AG04450 (cell line): ENCODE measurements at regions not wholly inside any gene's neighbourhood (a gene's known extent, or its start where the extent isn't known, plus 50 kb on each side); places are given as distances from the start of the nearest gene placed in this dataset.

Experiments used
- CTCF ChIA-PET: fragments of 300-600, 350-600 bp; formaldehyde crosslinking; extraction: SDS; loops from one replicate; lab custom pipeline; 2022; ENCODE audit warnings: antibody characterized with exemption, inconsistent platforms; lab: Charles Lee
- POLR2A ChIA-PET: fragments of 350-600 bp; formaldehyde crosslinking; extraction: SDS; loops from one replicate; lab custom pipeline; 2021; ENCODE audit warnings: antibody characterized with exemption, inconsistent platforms; lab: Yijun Ruan, JAX
- DNase-seq: peaks from one replicate; pipeline ENCODE4 v3.0.0-alpha.2; 2011; ENCODE audit warnings: low read depth, low spot score
- H3K27ac ChIP-seq: one replicate; pipeline ENCODE4 v1.5.1; 2012; ENCODE audit warnings: low read depth, low read length, control low read depth
- H3K27me3 ChIP-seq: one replicate; pipeline ENCODE4 v1.6.0; 2012; ENCODE audit warnings: low read length; ENCODE audit not compliant: control insufficient read depth, insufficient read depth
- H3K4me3 ChIP-seq: 2 replicates; pipeline ENCODE4 v1.5.1; 2011; ENCODE audit warnings: mild to moderate bottlenecking, low read depth, low read length, control low read depth
- H3K9me3 ChIP-seq: 2 replicates; pipeline ENCODE4 v1.5.1; 2012; ENCODE audit warnings: low read length; ENCODE audit not compliant: control insufficient read depth, insufficient read depth
- TF ChIP-seq, protein P1 (sequence below): IDR thresholded peaks from 2 replicates; pipeline ENCODE4 v1.5.1; 2011; ENCODE audit warnings: low read depth, low read length, control low read depth, inconsistent platforms

DNA sequence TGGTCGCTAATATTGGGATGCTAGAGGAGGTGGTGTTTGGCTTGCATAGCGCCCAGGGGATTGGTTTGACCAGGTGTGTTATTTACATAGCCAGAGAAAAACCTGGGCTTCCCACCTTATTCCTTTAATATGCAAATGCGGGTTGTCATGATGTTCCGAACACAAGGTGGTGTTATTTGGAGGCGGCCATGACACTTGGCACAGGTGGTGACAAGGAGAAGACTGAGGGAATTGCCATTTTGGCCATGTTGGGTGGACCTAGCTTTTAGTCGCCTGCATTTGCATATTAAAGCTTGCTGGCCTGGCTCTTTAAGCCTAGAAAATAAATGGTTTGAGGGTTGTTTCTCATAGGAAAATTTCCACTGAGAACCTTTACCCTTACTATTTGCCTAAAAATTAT lies 490.5 kb downstream of the SIPA1L2 start:
- POLR2A ChIA-PET: interaction anchor here (0.6 kb wide), 1 partner anchor 84 kb away, joined by 3 read pairs; no protein-coding TSS in a partner anchor

DNA sequence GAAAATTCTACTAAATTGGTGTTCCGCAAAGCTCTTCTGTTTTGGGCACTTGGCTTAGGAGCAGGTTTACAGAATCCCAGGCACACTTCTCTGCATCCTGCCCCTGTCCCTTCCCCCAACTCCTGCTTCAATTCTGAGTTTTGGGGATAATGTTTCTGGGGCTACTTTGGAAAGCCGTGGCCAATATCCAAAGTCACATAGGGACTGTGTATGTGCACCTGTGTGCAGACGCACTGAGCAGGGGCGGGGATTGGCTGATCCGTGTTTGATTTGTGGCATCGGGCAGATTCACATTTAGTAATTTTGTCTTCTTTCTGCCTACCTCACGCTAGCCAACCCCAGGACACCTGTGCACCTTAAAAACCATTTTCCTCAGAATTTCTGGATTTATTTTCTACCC lies 491.9 kb downstream of the SIPA1L2 start:
- Histone ChIP-seq H3K27ac (no peak overlapping the region), H3K4me3 (no peak overlapping the region), H3K27me3 (no peaks in the 10 kb centered on the region), H3K9me3 (peaks cover 3% of the 10 kb centered on the region; the same call in 1 of the 2 replicates)
- POLR2A ChIA-PET: no interaction called here
- CTCF ChIA-PET: interaction anchor here (1.0 kb wide), 1 partner anchor 10 kb away, joined by 4 read pairs; no protein-coding TSS in a partner anchor
- no peak for DNase-seq
- TF ChIP-seq, protein P1, sequence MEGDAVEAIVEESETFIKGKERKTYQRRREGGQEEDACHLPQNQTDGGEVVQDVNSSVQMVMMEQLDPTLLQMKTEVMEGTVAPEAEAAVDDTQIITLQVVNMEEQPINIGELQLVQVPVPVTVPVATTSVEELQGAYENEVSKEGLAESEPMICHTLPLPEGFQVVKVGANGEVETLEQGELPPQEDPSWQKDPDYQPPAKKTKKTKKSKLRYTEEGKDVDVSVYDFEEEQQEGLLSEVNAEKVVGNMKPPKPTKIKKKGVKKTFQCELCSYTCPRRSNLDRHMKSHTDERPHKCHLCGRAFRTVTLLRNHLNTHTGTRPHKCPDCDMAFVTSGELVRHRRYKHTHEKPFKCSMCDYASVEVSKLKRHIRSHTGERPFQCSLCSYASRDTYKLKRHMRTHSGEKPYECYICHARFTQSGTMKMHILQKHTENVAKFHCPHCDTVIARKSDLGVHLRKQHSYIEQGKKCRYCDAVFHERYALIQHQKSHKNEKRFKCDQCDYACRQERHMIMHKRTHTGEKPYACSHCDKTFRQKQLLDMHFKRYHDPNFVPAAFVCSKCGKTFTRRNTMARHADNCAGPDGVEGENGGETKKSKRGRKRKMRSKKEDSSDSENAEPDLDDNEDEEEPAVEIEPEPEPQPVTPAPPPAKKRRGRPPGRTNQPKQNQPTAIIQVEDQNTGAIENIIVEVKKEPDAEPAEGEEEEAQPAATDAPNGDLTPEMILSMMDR: no peak

More for the DNA sequence above, 490.5 kb downstream of the SIPA1L2 start:
- TF ChIP-seq, protein P1: no peak
- Histone ChIP-seq H3K27me3 (no peaks in the 10 kb centered on the region), H3K4me3 (no peak overlapping the region), H3K27ac (no peak overlapping the region), H3K9me3 (peaks cover 3% of the 10 kb centered on the region; the same call in 1 of the 2 replicates)
- CTCF ChIA-PET: no interaction called here
- no peak for DNase-seq

DNA sequence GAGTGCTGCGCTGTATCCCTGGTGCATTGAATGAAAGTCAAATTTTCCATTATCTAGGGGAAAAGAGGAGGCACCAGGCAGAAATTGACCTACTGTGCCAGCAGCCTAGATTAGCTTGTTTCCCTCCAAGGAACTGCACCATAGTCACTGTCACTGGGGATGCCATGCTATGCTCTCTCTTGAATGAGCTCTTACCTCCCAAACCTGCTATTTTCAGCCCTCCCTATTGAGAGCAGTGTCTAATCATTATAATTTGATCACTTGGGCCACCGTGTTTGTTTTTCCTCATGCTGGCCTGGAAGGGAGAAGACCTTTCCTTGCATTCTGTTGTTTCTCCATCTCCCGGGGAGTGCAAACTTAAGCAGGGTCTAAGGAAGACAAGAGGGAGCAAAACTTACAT lies 492.9 kb downstream of the SIPA1L2 start:
- Histone ChIP-seq H3K27ac (no peak overlapping the region), H3K9me3 (peaks cover 3% of the 10 kb centered on the region; the same call in 1 of the 2 replicates), H3K4me3 (no peak overlapping the region), H3K27me3 (no peaks in the 10 kb centered on the region)
- no peak for DNase-seq
- CTCF ChIA-PET: no interaction called here
- TF ChIP-seq, protein P1: no peak
- POLR2A ChIA-PET: no interaction called here

DNA sequence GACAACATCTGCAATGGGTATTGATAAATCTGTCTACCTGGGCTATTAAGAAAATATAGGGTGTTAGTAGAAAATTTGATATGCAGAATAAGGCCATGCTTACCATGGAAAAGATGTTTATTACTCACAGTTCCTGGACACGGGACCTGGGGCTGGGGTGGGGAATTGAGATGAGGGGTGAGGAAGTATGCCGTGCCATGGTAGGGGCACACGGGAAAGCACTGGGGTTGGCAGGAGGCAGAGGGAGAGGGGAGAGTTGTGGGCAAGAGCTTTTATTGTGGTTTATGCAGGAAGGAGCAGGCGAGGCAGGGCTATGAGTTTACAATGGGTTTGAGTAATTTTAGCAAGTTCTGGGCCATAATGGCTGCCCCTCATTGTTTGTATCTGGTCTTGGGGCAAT lies 493.8 kb downstream of the SIPA1L2 start:
- Histone ChIP-seq H3K27ac (no peak overlapping the region), H3K4me3 (no peak overlapping the region), H3K9me3 (peaks cover 3% of the 10 kb centered on the region), H3K27me3 (no peaks in the 10 kb centered on the region)
- DNase-seq: no peak
- ChIA-PET POLR2A (no interaction called here), CTCF (interaction anchor here (0.6 kb wide), 1 partner anchor 460 kb away, joined by 5 read pairs; no protein-coding TSS in a partner anchor)
- TF ChIP-seq, protein P1: no peak

DNA sequence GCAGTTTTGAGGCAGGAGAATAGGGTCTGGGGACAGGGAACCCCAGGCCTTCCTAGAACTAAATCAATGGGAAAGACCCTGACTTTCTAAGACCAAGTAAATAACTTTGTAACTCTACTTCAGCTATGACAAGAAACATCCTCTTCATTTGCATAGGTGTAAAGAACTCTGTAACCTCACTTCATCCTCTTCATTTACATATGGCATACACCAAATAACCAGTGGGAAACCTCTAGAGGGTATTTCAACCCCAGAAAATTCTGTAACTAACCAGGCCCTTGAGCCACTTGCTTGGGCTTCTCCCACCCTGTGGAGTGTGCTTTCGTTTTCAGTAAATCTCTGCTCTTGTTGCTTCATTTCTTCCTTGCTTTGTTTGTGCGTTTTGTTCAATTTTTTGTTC lies 495.6 kb downstream of the SIPA1L2 start:
- no peak for DNase-seq
- TF ChIP-seq, protein P1: no peak
- H3K4me3 ChIP-seq: no peak overlapping the region
- no peaks in the 10 kb centered on the region; the same call in 1 of the 2 replicates for H3K9me3 ChIP-seq
- H3K27me3 ChIP-seq: no peaks in the 10 kb centered on the region
- ChIA-PET CTCF (no interaction called here), POLR2A (no interaction called here)
- H3K27ac ChIP-seq: no peak overlapping the region
